B cell (primary cell): ENCODE measurements at regions not wholly inside any gene's neighbourhood (a gene's known extent, or its start where the extent isn't known, plus 50 kb on each side); places are given as distances from the start of the nearest gene placed in this dataset.

Experiments
- ATAC-seq: fragments of 200-7000 bp; cut with Tn5 transposase; one replicate; pipeline ENCODE4 v1.10.0; 2021; ENCODE audit warnings: low read depth, mild to moderate bottlenecking, moderate number of reproducible peaks, moderate library complexity
- CTCF ChIA-PET: fragments of 350-600 bp; sonication (Branson Sonifier 250); formaldehyde crosslinking; loops from one replicate; lab custom pipeline; 2021; ENCODE audit warnings: antibody characterized with exemption, inconsistent platforms; lab: Charles Lee
- POLR2A ChIA-PET: fragments of 350-600 bp; sonication (Branson Sonifier 250); formaldehyde crosslinking; loops from one replicate; lab custom pipeline; 2021; ENCODE audit warnings: antibody characterized with exemption; lab: Charles Lee
- DNase-seq: peaks from one replicate; pipeline ENCODE4 v3.0.0; 2013
- H2AFZ ChIP-seq: 2 replicates; pipeline ENCODE4 v1.6.1; 2012; ENCODE audit warnings: mild to moderate bottlenecking, low read depth, low read length; ENCODE audit not compliant: insufficient read depth, poor library complexity, severe bottlenecking
- H3K27ac ChIP-seq, 2 donors: 1 replicate in 1 of 2; 2 replicates in 1 of 2; pipeline ENCODE4 v1.5.1; 2012 to 2013; ENCODE audit warnings: low read length in 2 of 2, mild to moderate bottlenecking in 2 of 2, moderate library complexity in 1 of 2
- H3K27me3 ChIP-seq, 4 experiments: fragments of 200-600 bp in 1 of 4; sonication (generic) in 1 of 4; replicated peaks in 1 of 4; 1 replicate in 2 of 4; 2 replicates in 2 of 4; pipeline versions ENCODE4 v1.6.1 to v1.7.0; 2013 to 2016; ENCODE audit warnings: low read length in 3 of 4, mild to moderate bottlenecking in 2 of 4, mixed read lengths in 1 of 4, moderate library complexity in 1 of 4; ENCODE audit not compliant: insufficient read depth in 4 of 4, control insufficient read depth in 3 of 4; ENCODE audit errors: control extremely low read depth in 1 of 4
- H3K36me3 ChIP-seq, 2 experiments: replicated peaks in 1 of 2; 1 replicate in 1 of 2; 2 replicates in 1 of 2; pipeline versions ENCODE4 v1.6.1 to v1.7.1; 2013; ENCODE audit warnings: low read length in 1 of 2; ENCODE audit not compliant: insufficient read depth in 2 of 2, control insufficient read depth in 1 of 2; ENCODE audit errors: control extremely low read depth in 1 of 2, extremely low read depth in 1 of 2
- H3K4me1 ChIP-seq, 2 donors: fragments of 200-600 bp in 1 of 2; sonication (generic) in 1 of 2; 1 replicate in 1 of 2; 2 replicates in 1 of 2; pipeline versions ENCODE4 v1.5.1 to v1.6.1; 2013 to 2017; ENCODE audit warnings: low read length in 2 of 2; ENCODE audit not compliant: control insufficient read depth in 2 of 2, insufficient read depth in 2 of 2
- H3K4me2 ChIP-seq: replicated peaks from 2 replicates; pipeline ENCODE3; 2012; ENCODE audit warnings: mild to moderate bottlenecking, low read depth, low read length; ENCODE audit not compliant: poor library complexity, severe bottlenecking
- H3K4me3 ChIP-seq, 5 experiments: fragments of 200-600 bp in 1 of 5; sonication (generic) in 1 of 5; 1 replicate in 3 of 5; 2 replicates in 2 of 5; pipeline versions ENCODE4 v1.5.1 to v1.7.0; 2011 to 2016; ENCODE audit warnings: low read length in 4 of 5, mild to moderate bottlenecking in 4 of 5, low read depth in 2 of 5, control low read depth in 1 of 5, moderate library complexity in 1 of 5; ENCODE audit not compliant: insufficient read depth in 1 of 5; ENCODE audit errors: control extremely low read depth in 1 of 5, extremely low read depth in 1 of 5
- H3K79me2 ChIP-seq: fragments of 200-600 bp; sonication (generic); one replicate; pipeline ENCODE4 v1.6.0; 2016; ENCODE audit warnings: low read length; ENCODE audit not compliant: control insufficient read depth, insufficient read depth
- H3K9ac ChIP-seq: fragments of 200-600 bp; sonication (generic); 2 replicates; pipeline ENCODE4 v1.6.1; 2017; ENCODE audit warnings: mild to moderate bottlenecking, low read length, moderate library complexity
- H3K9me3 ChIP-seq, 3 donors: one replicate each; pipeline versions ENCODE4 v1.6.1 to v1.7.1; 2013; ENCODE audit warnings: low read length in 2 of 3; ENCODE audit not compliant: control insufficient read depth in 2 of 3, insufficient read depth in 1 of 3; ENCODE audit errors: control extremely low read depth in 1 of 3
- H4K20me1 ChIP-seq: 2 replicates; pipeline ENCODE4 v1.6.0; 2012; ENCODE audit warnings: mild to moderate bottlenecking, low read length; ENCODE audit not compliant: insufficient read depth, control insufficient read depth, poor library complexity, severe bottlenecking
- H3K27ac Mint-ChIP-seq: one replicate; pipeline ENCODE4 v1.8.0; 2021; ENCODE audit warnings: mixed read lengths
- H3K27me3 Mint-ChIP-seq: one replicate; pipeline ENCODE4 v1.8.0; 2021; ENCODE audit warnings: mixed read lengths
- H3K4me1 Mint-ChIP-seq: one replicate; pipeline ENCODE4 v1.8.0; 2021; ENCODE audit warnings: mixed read lengths
- H3K4me3 Mint-ChIP-seq: one replicate; pipeline ENCODE4 v1.8.0; 2021; ENCODE audit warnings: mixed read lengths
- H3K9me3 Mint-ChIP-seq: one replicate; pipeline ENCODE4 v1.8.0; 2022; ENCODE audit warnings: mixed read lengths; ENCODE audit not compliant: insufficient read depth
- CTCF ChIP-seq: fragments of 200-600 bp; IDR thresholded peaks from one replicate; pipeline ENCODE4 v1.8.0; 2022; ENCODE audit warnings: antibody characterized with exemption, mild to moderate bottlenecking
- EZH2 ChIP-seq: IDR thresholded peaks from 2 replicates; pipeline ENCODE4 v1.6.1; 2012; ENCODE audit warnings: borderline replicate concordance, low read depth, mild to moderate bottlenecking, moderate library complexity, low read length; ENCODE audit not compliant: insufficient read depth, poor library complexity, severe bottlenecking
- WGBS: methylation state at CpG from one replicate; pipeline ENCODE4 v1.1.5; 2013; ENCODE audit warnings: missing lambda C conversion rate; ENCODE audit not compliant: insufficient coverage; 5-methylcytosine and 5-hydroxymethylcytosine counted together
- intact Hi-C: fragments of 100-400 bp; cut with micrococcal nuclease; formaldehyde crosslinking; loops from one replicate; pipeline ENCODE4 v1.10.0; 2022

GRCh38 chr7:89857767-89858166 is 296.5 kb upstream of the STEAP1 start:
- Histone ChIP-seq H3K4me3 (no peak overlapping the region), H4K20me1 (no peaks in the 10 kb centered on the region), H3K9me3 (peaks cover 0 to 5% (median 3%) of the 10 kb centered on the region in 3 donors), H3K4me2 (no peak overlapping the region), H3K79me2 (no peaks in the 10 kb centered on the region), H2AFZ (no peak overlapping the region), H3K9ac (no peak overlapping the region), H3K4me1 (no peaks in the 10 kb centered on the region), H3K36me3 (no peaks in the 10 kb centered on the region), H3K27ac (no peak overlapping the region), H3K27me3 (no peaks in the 10 kb centered on the region)
- no peak overlapping the region for H3K27ac Mint-ChIP-seq
- ChIA-PET CTCF (no interaction called here), POLR2A (no interaction called here)
- H3K4me3 Mint-ChIP-seq = no peak overlapping the region
- no peak for DNase-seq
- intact Hi-C loops = no loop called here
- no peaks in the 10 kb centered on the region for H3K4me1 Mint-ChIP-seq
- no CpG with 5 or more reads among the region's 1 CpG for whole genome bisulfite sequencing
- ATAC-seq = no peak
- H3K9me3 Mint-ChIP-seq = peaks cover 5% of the 10 kb centered on the region
- no peaks in the 10 kb centered on the region for H3K27me3 Mint-ChIP-seq
- TF ChIP-seq EZH2 (no peak), CTCF (no peak)

GRCh38 chr7:89887489-89887888 is 266.8 kb upstream of the STEAP1 start:
- no peak overlapping the region for H3K9ac ChIP-seq
- CTCF ChIA-PET = no interaction called here
- no peaks in the 10 kb centered on the region for H3K4me1 Mint-ChIP-seq

More at GRCh38 chr7:89887489-89887888, 266.8 kb upstream of the STEAP1 start:
- H4K20me1 ChIP-seq = no peaks in the 10 kb centered on the region
- TF ChIP-seq CTCF = no peak
- TF ChIP-seq EZH2 = no peak
- H3K27ac ChIP-seq = no peak overlapping the region
- DNase-seq (no peak), ATAC-seq (no peak)
- Mint-ChIP-seq H3K4me3 (no peak overlapping the region), H3K27ac (no peak overlapping the region), H3K9me3 (no peaks in the 10 kb centered on the region), H3K27me3 (no peaks in the 10 kb centered on the region)
- intact Hi-C loops = no loop called here
- no peak overlapping the region for H3K4me3 ChIP-seq
- 86% methylated on average over 3 of the region's 3 CpGs for WGBS
- no peak overlapping the region for H2AFZ ChIP-seq
- POLR2A ChIA-PET = no interaction called here
- no peaks in the 10 kb centered on the region for H3K36me3 ChIP-seq
- no peaks in the 10 kb centered on the region for H3K4me1 ChIP-seq
- peaks cover 0 to 9% (median 0%) of the 10 kb centered on the region in 3 donors for H3K9me3 ChIP-seq
- no peaks in the 10 kb centered on the region for H3K27me3 ChIP-seq
- no peak overlapping the region for H3K4me2 ChIP-seq
- no peaks in the 10 kb centered on the region for H3K79me2 ChIP-seq
